HCT116 (cell line): ENCODE measurements at regions not wholly inside any gene's neighbourhood (a gene's known extent, or its start where the extent isn't known, plus 50 kb on each side); places are given as distances from the start of the nearest gene placed in this dataset.

Source experiments
- ATAC-seq: fragments of 200-7000 bp; cut with Tn5 transposase; 2 replicates; pipeline ENCODE4 v1.9.1; 2020; ENCODE audit warnings: mild to moderate bottlenecking, moderate library complexity
- BruUV-seq: library from RNA; stranded (reverse); fragments of 400-500 nt; replicated peaks from 2 replicates; lab custom pipeline; 2021; lab: Mats Ljungman, UMichigan
- CTCF ChIA-PET: fragments of 300-600 bp; sonication (Branson Sonifier 250); formaldehyde crosslinking; loops from one replicate; lab custom pipeline; 2021; ENCODE audit warnings: antibody characterized with exemption; lab: Charles Lee
- POLR2A ChIA-PET: fragments of 300-600, 350-600 bp; sonication (Branson Sonifier 250); formaldehyde crosslinking; loops from one replicate; lab custom pipeline; 2021; ENCODE audit warnings: antibody characterized with exemption; lab: Charles Lee
- RAD21 ChIA-PET, 2 experiments: fragments of 300-600 bp; sonication (Branson Sonifier 250); formaldehyde crosslinking; loops; one replicate each; lab custom pipeline; 2023; ENCODE audit warnings: low total read pairs in 2 of 2; ENCODE audit not compliant: uncharacterized antibody in 2 of 2, unreplicated experiment in 2 of 2, low non-redundant PET in 1 of 2; lab: Charles Lee
- DNase-seq: peaks from one replicate; pipeline ENCODE4 v3.0.0-alpha.2; 2010; ENCODE audit warnings: low read depth, low spot score
- H2AFZ ChIP-seq: fragments of 200-600 bp; shearing (Covaris generic), sonication (generic); 2 replicates; pipeline ENCODE4 v1.6.1; 2017; ENCODE audit warnings: low read depth, mixed run types, mixed read lengths, antibody characterized with exemption, low read length; ENCODE audit not compliant: poor library complexity, severe bottlenecking
- H3K27ac ChIP-seq: 2 replicates; pipeline ENCODE4 v1.5.1; 2012; ENCODE audit warnings: low read depth, low read length
- H3K27me3 ChIP-seq: fragments of 200-600 bp; sonication (generic); 2 replicates; pipeline ENCODE4 v1.6.1; 2016; ENCODE audit warnings: mixed run types, low read length, mixed read lengths; ENCODE audit not compliant: insufficient read depth
- H3K36me3 ChIP-seq, 2 experiments: fragments of 200-500 bp in 1 of 2; fragments of 200-600 bp in 1 of 2; sonication (Bioruptor generic) in 1 of 2; sonication (generic) in 1 of 2; 2 replicates each; pipeline versions ENCODE4 v1.5.1 to v1.6.1; 2014 to 2016; ENCODE audit warnings: low read length in 2 of 2, inconsistent platforms in 1 of 2, mixed read lengths in 1 of 2, mixed run types in 1 of 2; ENCODE audit not compliant: insufficient read depth in 2 of 2, control insufficient read depth in 1 of 2
- H3K4me1 ChIP-seq, 2 experiments: fragments of 200-600 bp in 1 of 2; sonication (generic) in 1 of 2; 2 replicates each; pipeline versions ENCODE4 v1.5.1 to v1.6.1; 2012 to 2017; ENCODE audit warnings: low read length in 2 of 2, inconsistent platforms in 1 of 2, mild to moderate bottlenecking in 1 of 2, mixed read lengths in 1 of 2, mixed run types in 1 of 2, moderate library complexity in 1 of 2; ENCODE audit not compliant: insufficient read depth in 2 of 2, control insufficient read depth in 1 of 2
- H3K4me2 ChIP-seq: fragments of 200-600 bp; sonication (generic); 2 replicates; pipeline ENCODE4 v1.6.1; 2017; ENCODE audit warnings: mixed run types, low read length, mixed read lengths
- H3K4me3 ChIP-seq, 2 experiments: fragments of 200-600 bp in 1 of 2; sonication (generic) in 1 of 2; replicated peaks in 1 of 2; 2 replicates each; pipeline ENCODE4 v1.5.1; 2011 to 2016; ENCODE audit warnings: low read length in 2 of 2, control low read depth in 1 of 2, low read depth in 1 of 2, mild to moderate bottlenecking in 1 of 2, mixed read lengths in 1 of 2, mixed run types in 1 of 2
- H3K79me2 ChIP-seq: fragments of 200-600 bp; sonication (generic); 2 replicates; pipeline ENCODE4 v1.6.1; 2017; ENCODE audit warnings: mild to moderate bottlenecking, mixed run types, low read length, moderate library complexity, mixed read lengths; ENCODE audit not compliant: insufficient read depth
- H3K9ac ChIP-seq: fragments of 200-600 bp; sonication (generic); 2 replicates; pipeline ENCODE4 v1.6.1; 2016; ENCODE audit warnings: low read length, mixed read lengths
- H3K9me2 ChIP-seq: fragments of 200-600 bp; sonication (generic), shearing (Covaris generic); 2 replicates; pipeline ENCODE4 v1.6.1; 2017; ENCODE audit warnings: mixed run types, mild to moderate bottlenecking, moderate library complexity; ENCODE audit not compliant: insufficient read depth
- H3K9me3 ChIP-seq, 2 experiments: fragments of 200-500 bp in 1 of 2; fragments of 200-600 bp in 1 of 2; sonication (Bioruptor generic) in 1 of 2; sonication (generic) in 1 of 2; 2 replicates each; pipeline ENCODE4 v1.6.1; 2014 to 2017; ENCODE audit warnings: low read length in 2 of 2, mixed read lengths in 2 of 2, inconsistent platforms in 1 of 2, low read depth in 1 of 2, mild to moderate bottlenecking in 1 of 2, mixed run types in 1 of 2, moderate library complexity in 1 of 2; ENCODE audit not compliant: control insufficient read depth in 1 of 2, insufficient read depth in 1 of 2
- H4K20me1 ChIP-seq: fragments of 200-600 bp; sonication (generic), shearing (Covaris generic); 2 replicates; pipeline ENCODE4 v1.6.1; 2017; ENCODE audit warnings: mixed run types, mild to moderate bottlenecking, moderate library complexity; ENCODE audit not compliant: insufficient read depth
- ATF3 ChIP-seq: IDR thresholded peaks from 2 replicates; pipeline ENCODE4 v1.6.1; 2012
- CBX3 ChIP-seq: IDR thresholded peaks from 2 replicates; pipeline ENCODE4 v1.6.1; 2012; ENCODE audit warnings: low read depth
- CEBPB ChIP-seq: IDR thresholded peaks from 2 replicates; pipeline ENCODE4 v1.6.1; 2012; ENCODE audit warnings: low read depth
- EGR1 ChIP-seq: IDR thresholded peaks from 2 replicates; pipeline ENCODE4 v1.6.1; 2012; ENCODE audit warnings: low read depth
- ELF1 ChIP-seq: IDR thresholded peaks from 2 replicates; pipeline ENCODE4 v1.6.1; 2012; ENCODE audit warnings: low read depth, borderline replicate concordance
- EZH2 ChIP-seq: fragments of 200-600 bp; sonication (generic); IDR thresholded peaks from 2 replicates; pipeline ENCODE4 v1.6.1; 2017; ENCODE audit warnings: antibody characterized with exemption, mixed run types
- EZH2phosphoT487 ChIP-seq: fragments of 200-600 bp; IDR thresholded peaks from 2 replicates; pipeline ENCODE4 v1.6.1; 2018; ENCODE audit warnings: antibody characterized with exemption, borderline replicate concordance
- FOSL1 ChIP-seq: IDR thresholded peaks from 2 replicates; pipeline ENCODE4 v1.6.1; 2012; ENCODE audit warnings: low read depth
- JUND ChIP-seq: IDR thresholded peaks from 2 replicates; pipeline ENCODE4 v1.6.1; 2012
- POLR2A ChIP-seq: IDR thresholded peaks from 2 replicates; pipeline ENCODE4 v1.7.0; 2011; ENCODE audit warnings: borderline replicate concordance; ENCODE audit not compliant: insufficient read depth, insufficient read length; ENCODE audit errors: extremely low read depth
- POLR2AphosphoS5 ChIP-seq: IDR thresholded peaks from 2 replicates; pipeline ENCODE4 v1.6.1; 2011; ENCODE audit warnings: mild to moderate bottlenecking, low read depth, low read length, moderate library complexity
- REST ChIP-seq: IDR thresholded peaks from 2 replicates; pipeline ENCODE4 v1.6.1; 2012; ENCODE audit warnings: low read depth
- SIN3A ChIP-seq: IDR thresholded peaks from 2 replicates; pipeline ENCODE4 v1.6.1; 2012; ENCODE audit warnings: low read depth
- SP1 ChIP-seq: IDR thresholded peaks from 2 replicates; pipeline ENCODE4 v1.6.1; 2012; ENCODE audit warnings: low read depth
- SRF ChIP-seq: IDR thresholded peaks from 2 replicates; pipeline ENCODE4 v1.6.1; 2012; ENCODE audit warnings: low read depth
- TCF7L2 ChIP-seq: IDR thresholded peaks from 2 replicates; pipeline ENCODE4 v1.7.0; 2011; ENCODE audit warnings: borderline replicate concordance, inconsistent platforms; ENCODE audit not compliant: insufficient read depth, insufficient read length; ENCODE audit errors: extremely low read depth
- YY1 ChIP-seq: IDR thresholded peaks from 2 replicates; pipeline ENCODE4 v1.6.1; 2011; ENCODE audit warnings: low read length, low read depth, moderate library complexity, mild to moderate bottlenecking; ENCODE audit not compliant: insufficient replicate concordance; ENCODE audit errors: extremely low read depth
- ZFX ChIP-seq: fragments of 450-650 bp; IDR thresholded peaks from 2 replicates; pipeline ENCODE4 v1.6.1; 2017
- intact Hi-C: fragments of 100-400 bp; cut with micrococcal nuclease; formaldehyde crosslinking; loops from 2 replicates; pipeline ENCODE4 v1.10.0; 2022
- TF ChIP-seq, protein P1 (sequence below): IDR thresholded peaks from 2 replicates; pipeline ENCODE4 v1.6.1; 2012
- TF ChIP-seq, protein P2 (sequence below), 3 experiments: fragments of 200-600 bp in 1 of 3; sonication (generic) in 1 of 3; IDR thresholded peaks in 2 of 3; conservative IDR thresholded peaks in 1 of 3; 2 replicates each; pipeline ENCODE4 v1.5.1; 2012 to 2017; ENCODE audit warnings: low read depth in 2 of 3, low read length in 2 of 3, antibody characterized with exemption in 1 of 3, borderline replicate concordance in 1 of 3, control low read depth in 1 of 3, mild to moderate bottlenecking in 1 of 3, mixed read lengths in 1 of 3, mixed run types in 1 of 3, moderate library complexity in 1 of 3; ENCODE audit not compliant: insufficient read depth in 1 of 3

- Histone ChIP-seq H3K27me3 (peaks cover 7% of the 10 kb centered on the region; the same call in 1 of the 2 replicates), H3K9me3 (no peaks in the 10 kb centered on the region), H4K20me1 (no peaks in the 10 kb centered on the region), H3K4me3 (no peak overlapping the region), H3K9ac (no peak overlapping the region), H3K9me2 (no peaks in the 10 kb centered on the region), H2AFZ (no peak overlapping the region), H3K4me1 (no peaks in the 10 kb centered on the region), H3K36me3 (no peaks in the 10 kb centered on the region), H3K79me2 (no peaks in the 10 kb centered on the region), H3K4me2 (no peak overlapping the region), H3K27ac (no peak overlapping the region)
- ATAC-seq: no peak
- no TSS peak for BruUV-seq
- DNase-seq: no peak
- TF ChIP-seq ELF1: no peak
- TF ChIP-seq ATF3: no peak
- TF ChIP-seq, protein P1, sequence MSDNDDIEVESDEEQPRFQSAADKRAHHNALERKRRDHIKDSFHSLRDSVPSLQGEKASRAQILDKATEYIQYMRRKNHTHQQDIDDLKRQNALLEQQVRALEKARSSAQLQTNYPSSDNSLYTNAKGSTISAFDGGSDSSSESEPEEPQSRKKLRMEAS: no peak
- no peak for TF ChIP-seq SP1
- TF ChIP-seq, protein P2, sequence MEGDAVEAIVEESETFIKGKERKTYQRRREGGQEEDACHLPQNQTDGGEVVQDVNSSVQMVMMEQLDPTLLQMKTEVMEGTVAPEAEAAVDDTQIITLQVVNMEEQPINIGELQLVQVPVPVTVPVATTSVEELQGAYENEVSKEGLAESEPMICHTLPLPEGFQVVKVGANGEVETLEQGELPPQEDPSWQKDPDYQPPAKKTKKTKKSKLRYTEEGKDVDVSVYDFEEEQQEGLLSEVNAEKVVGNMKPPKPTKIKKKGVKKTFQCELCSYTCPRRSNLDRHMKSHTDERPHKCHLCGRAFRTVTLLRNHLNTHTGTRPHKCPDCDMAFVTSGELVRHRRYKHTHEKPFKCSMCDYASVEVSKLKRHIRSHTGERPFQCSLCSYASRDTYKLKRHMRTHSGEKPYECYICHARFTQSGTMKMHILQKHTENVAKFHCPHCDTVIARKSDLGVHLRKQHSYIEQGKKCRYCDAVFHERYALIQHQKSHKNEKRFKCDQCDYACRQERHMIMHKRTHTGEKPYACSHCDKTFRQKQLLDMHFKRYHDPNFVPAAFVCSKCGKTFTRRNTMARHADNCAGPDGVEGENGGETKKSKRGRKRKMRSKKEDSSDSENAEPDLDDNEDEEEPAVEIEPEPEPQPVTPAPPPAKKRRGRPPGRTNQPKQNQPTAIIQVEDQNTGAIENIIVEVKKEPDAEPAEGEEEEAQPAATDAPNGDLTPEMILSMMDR (IDR thresholded peaks at IDR 0.05 in 2 of 3, conservative IDR thresholded peaks at IDR 0.05 in 1 of 3; ENCODE audit: borderline replicate concordance in 1 of 3, insufficient read depth in 1 of 3, low read depth in 2 of 3, low read length in 2 of 3): no peak
- no peak for TF ChIP-seq POLR2AphosphoS5
- no peak for TF ChIP-seq FOSL1
- no peak for TF ChIP-seq CBX3
- no peak for TF ChIP-seq TCF7L2
- no peak for TF ChIP-seq EGR1
- no peak for TF ChIP-seq CEBPB
- TF ChIP-seq POLR2A: no peak
- no peak for TF ChIP-seq JUND
- no peak for TF ChIP-seq SRF
- no peak for TF ChIP-seq SIN3A
- no peak for TF ChIP-seq REST
- TF ChIP-seq ZFX: no peak
- no peak for TF ChIP-seq YY1
- TF ChIP-seq EZH2: no peak
- TF ChIP-seq EZH2phosphoT487: no peak
- RAD21 ChIA-PET: no interaction called here
- POLR2A ChIA-PET: no interaction called here
- intact Hi-C loops: no loop called here
- CTCF ChIA-PET: no interaction called here
Measured at GRCh38 chr1:14421977-14422609, 176.4 kb upstream of the KAZN start.
